SK-N-SH treated with all-trans-retinoic acid at 6 μM for 48 hours (cell line): ENCODE measurements at regions not wholly inside any gene's neighbourhood (a gene's known extent, or its start where the extent isn't known, plus 50 kb on each side); places are given as distances from the start of the nearest gene placed in this dataset.
A peak's percentile ranks its signal among the peaks of the same experiment; 100 is the strongest.

ENCODE experiments used
- ATAC-seq: fragments of 200-7000 bp; cut with Tn5 transposase; 3 replicates; pipeline ENCODE4 v1.9.1; 2020; ENCODE audit warnings: mild to moderate bottlenecking, moderate library complexity
- ARNTL ChIP-seq: fragments of 450-650 bp; formaldehyde crosslinking; IDR thresholded peaks from 2 replicates; pipeline ENCODE4 v1.5.0; 2020; ENCODE audit warnings: low read depth, mild to moderate bottlenecking, moderate library complexity, borderline replicate concordance
- BACH2 ChIP-seq: fragments of 250-450 bp; sonication (Bioruptor Pico); IDR thresholded peaks from 2 replicates; pipeline ENCODE4 v1.9.0; 2021; ENCODE audit warnings: mild to moderate bottlenecking, borderline replicate concordance
- CREB5 ChIP-seq: fragments of 250-450 bp; sonication (Bioruptor Pico); IDR thresholded peaks from 2 replicates; pipeline ENCODE4 v1.5.1; 2020; ENCODE audit warnings: low read depth, mild to moderate bottlenecking, moderate library complexity
- CSRNP3 ChIP-seq: fragments of 250-450 bp; sonication (Bioruptor Pico); IDR thresholded peaks from 2 replicates; pipeline ENCODE4 v1.5.1; 2021; ENCODE audit warnings: mild to moderate bottlenecking, moderate library complexity
- ESRRG ChIP-seq: fragments of 250-450 bp; sonication (Bioruptor Pico); IDR thresholded peaks from 2 replicates; pipeline ENCODE4 v1.6.1; 2021; ENCODE audit warnings: mild to moderate bottlenecking
- GLIS3 ChIP-seq: fragments of 250-450 bp; sonication (Bioruptor Pico); IDR thresholded peaks from 2 replicates; pipeline ENCODE4 v1.5.0; 2020; ENCODE audit warnings: mild to moderate bottlenecking, moderate library complexity
- ISL1 ChIP-seq: fragments of 250-450 bp; sonication (Bioruptor Pico); IDR thresholded peaks from 2 replicates; pipeline ENCODE4 v2.1.2; 2022; ENCODE audit warnings: mild to moderate bottlenecking, moderate library complexity
- OSR1 ChIP-seq: fragments of 250-450 bp; sonication (Bioruptor Pico); IDR thresholded peaks from 2 replicates; pipeline ENCODE4 v1.8.0; 2022; ENCODE audit warnings: moderate library complexity, mild to moderate bottlenecking, inconsistent platforms
- PATZ1 ChIP-seq: fragments of 250-450 bp; sonication (Bioruptor Pico); IDR thresholded peaks from 2 replicates; pipeline ENCODE4 v1.8.0; 2020; ENCODE audit warnings: mild to moderate bottlenecking, moderate library complexity, borderline replicate concordance
- POU6F1 ChIP-seq: fragments of 250-450 bp; sonication (Bioruptor Pico); IDR thresholded peaks from 2 replicates; pipeline ENCODE4 v1.8.0; 2021; ENCODE audit warnings: low read depth, mild to moderate bottlenecking, moderate library complexity, borderline replicate concordance
- PPARA ChIP-seq: fragments of 250-450 bp; sonication (Bioruptor Pico); IDR thresholded peaks from 2 replicates; pipeline ENCODE4 v1.5.0; 2020; ENCODE audit warnings: mild to moderate bottlenecking, borderline replicate concordance
- RARB ChIP-seq: fragments of 250-450 bp; sonication (Bioruptor Pico); IDR thresholded peaks from 2 replicates; pipeline ENCODE4 v1.8.0; 2021; ENCODE audit warnings: mild to moderate bottlenecking, moderate library complexity
- SNAI2 ChIP-seq: fragments of 250-450 bp; sonication (Bioruptor Pico); IDR thresholded peaks from 2 replicates; pipeline ENCODE4 v1.5.0; 2020; ENCODE audit warnings: mild to moderate bottlenecking, moderate library complexity
- TCF4 ChIP-seq: fragments of 250-450 bp; sonication (Bioruptor Pico); IDR thresholded peaks from 2 replicates; pipeline ENCODE4 v1.8.0; 2021; ENCODE audit warnings: mild to moderate bottlenecking, moderate library complexity, borderline replicate concordance
- TOX ChIP-seq: fragments of 250-450 bp; sonication (Bioruptor Pico); IDR thresholded peaks from 2 replicates; pipeline ENCODE4 v1.8.0; 2021; ENCODE audit warnings: mild to moderate bottlenecking, moderate library complexity, borderline replicate concordance
- TSHZ2 ChIP-seq: fragments of 250-450 bp; sonication (Bioruptor Pico); IDR thresholded peaks from 2 replicates; pipeline ENCODE4 v1.5.0; 2020; ENCODE audit warnings: mild to moderate bottlenecking, moderate library complexity
- ZFP3 ChIP-seq: fragments of 250-450 bp; sonication (Bioruptor Pico); IDR thresholded peaks from 2 replicates; pipeline ENCODE4 v1.5.0; 2020; ENCODE audit warnings: mild to moderate bottlenecking, moderate library complexity
- ZNF565 ChIP-seq: fragments of 450-650 bp; formaldehyde crosslinking; conservative IDR thresholded peaks from 2 replicates; pipeline ENCODE4 v1.5.0; 2020; ENCODE audit warnings: low read depth, mild to moderate bottlenecking, moderate library complexity
- ZNF8 ChIP-seq: fragments of 450-650 bp; formaldehyde crosslinking; IDR thresholded peaks from 2 replicates; pipeline ENCODE4 v1.5.0; 2020; ENCODE audit warnings: mild to moderate bottlenecking, moderate library complexity

- no peak for ATAC-seq
- TF ChIP-seq TOX (CRISPR knock-in tag), result no peak
- no peak for TF ChIP-seq CSRNP3
- no peak for TF ChIP-seq ZFP3 (CRISPR knock-in tag)
- TF ChIP-seq ISL1 (CRISPR knock-in tag), result no peak
- TF ChIP-seq CREB5 (CRISPR knock-in tag), result no peak
- no peak for TF ChIP-seq RARB (CRISPR knock-in tag)
- no peak for TF ChIP-seq ARNTL (CRISPR knock-in tag)
- no peak for TF ChIP-seq OSR1 (CRISPR knock-in tag)
- no peak for TF ChIP-seq ZNF8 (CRISPR knock-in tag)
- no peak for TF ChIP-seq BACH2 (CRISPR knock-in tag)
- no peak for TF ChIP-seq PPARA (CRISPR knock-in tag)
- no peak for TF ChIP-seq PATZ1 (CRISPR knock-in tag)
- TF ChIP-seq SNAI2 (CRISPR knock-in tag), result no peak
- TF ChIP-seq TSHZ2 (CRISPR knock-in tag), result no peak
- TF ChIP-seq, all 23 proteins: peak for 0
Measured at GRCh38 chr2:62302631-62303435, 106.9 kb downstream of the B3GNT2 start.

- no peak for ATAC-seq
- TF ChIP-seq TCF4 (CRISPR knock-in tag) (no peak), CSRNP3 (no peak), SNAI2 (CRISPR knock-in tag) (no peak), RARB (CRISPR knock-in tag) (no peak), CREB5 (CRISPR knock-in tag) (no peak), ZNF565 (CRISPR knock-in tag) (no peak), BACH2 (CRISPR knock-in tag) (no peak), TOX (CRISPR knock-in tag) (no peak)
Measured at GRCh38 chr2:62300925-62301324, 105.0 kb downstream of the B3GNT2 start.

- peak; percentile 44; the same call in 1 of the 3 replicates for ATAC-seq
- TF ChIP-seq ISL1 (CRISPR knock-in tag), result no peak
- TF ChIP-seq TSHZ2 (CRISPR knock-in tag), result no peak
- no peak for TF ChIP-seq POU6F1 (CRISPR knock-in tag)
- no peak for TF ChIP-seq ESRRG (CRISPR knock-in tag)
- TF ChIP-seq GLIS3 (CRISPR knock-in tag), result no peak
Measured at GRCh38 chr2:62297624-62298010, 101.7 kb downstream of the B3GNT2 start.
